Vagina (tissue), 2 donors: ENCODE measurements at regions not wholly inside any gene's neighbourhood (a gene's known extent, or its start where the extent isn't known, plus 50 kb on each side); places are given as distances from the start of the nearest gene placed in this dataset.

Experiments used
- DNase-seq, 2 donors: peaks; one replicate each; pipeline ENCODE4 v3.0.0-alpha.2; 2017; ENCODE audit errors: extremely low spot score in 2 of 2
- H3K27ac ChIP-seq: fragments of 200-600 bp; sonication (generic); one replicate; pipeline ENCODE4 v1.5.1; 2019
- H3K27me3 ChIP-seq: fragments of 200-600 bp; sonication (generic); one replicate; pipeline ENCODE4 v1.5.1; 2019
- H3K36me3 ChIP-seq, 2 donors: fragments of 200-600 bp; sonication (generic); one replicate each; pipeline ENCODE4 v1.5.1; 2017 to 2019
- H3K4me1 ChIP-seq: fragments of 200-600 bp; sonication (generic); one replicate; pipeline ENCODE4 v1.5.1; 2019
- H3K4me3 ChIP-seq, 2 donors: fragments of 200-600 bp; sonication (generic); 1 replicate in 1 of 2; 2 replicates in 1 of 2; pipeline ENCODE4 v1.5.1; 2016 to 2019
- H3K9me3 ChIP-seq: fragments of 200-600 bp; sonication (generic); one replicate; pipeline ENCODE4 v1.5.1; 2019
- POLR2A ChIP-seq, 2 donors: fragments of 450-650 bp; IDR thresholded peaks; one replicate each; pipeline ENCODE4 v1.6.1; 2017; ENCODE audit warnings: antibody characterized with exemption in 2 of 2, mild to moderate bottlenecking in 2 of 2, moderate library complexity in 2 of 2
- POLR2AphosphoS5 ChIP-seq, 2 donors: sonication (generic); formaldehyde crosslinking; IDR thresholded peaks; one replicate each; pipeline ENCODE4 v1.9.0; 2017; ENCODE audit warnings: antibody characterized with exemption in 2 of 2, mild to moderate bottlenecking in 2 of 2, low read depth in 1 of 2; ENCODE audit not compliant: insufficient read depth in 1 of 2
- intact Hi-C: fragments of 100-400 bp; cut with DNase I; formaldehyde crosslinking; loops from one replicate; pipeline ENCODE4 v1.15.1; 2023
- TF ChIP-seq, protein P1 (sequence below), 3 experiments: fragments of 450-650 bp in 2 of 3; fragments of 200-600 bp in 1 of 3; sonication (generic) in 1 of 3; IDR thresholded peaks; one replicate each; pipeline ENCODE4 v1.5.1; 2017 to 2019; ENCODE audit warnings: antibody characterized with exemption in 3 of 3, mild to moderate bottlenecking in 2 of 3, moderate library complexity in 2 of 3

DNA sequence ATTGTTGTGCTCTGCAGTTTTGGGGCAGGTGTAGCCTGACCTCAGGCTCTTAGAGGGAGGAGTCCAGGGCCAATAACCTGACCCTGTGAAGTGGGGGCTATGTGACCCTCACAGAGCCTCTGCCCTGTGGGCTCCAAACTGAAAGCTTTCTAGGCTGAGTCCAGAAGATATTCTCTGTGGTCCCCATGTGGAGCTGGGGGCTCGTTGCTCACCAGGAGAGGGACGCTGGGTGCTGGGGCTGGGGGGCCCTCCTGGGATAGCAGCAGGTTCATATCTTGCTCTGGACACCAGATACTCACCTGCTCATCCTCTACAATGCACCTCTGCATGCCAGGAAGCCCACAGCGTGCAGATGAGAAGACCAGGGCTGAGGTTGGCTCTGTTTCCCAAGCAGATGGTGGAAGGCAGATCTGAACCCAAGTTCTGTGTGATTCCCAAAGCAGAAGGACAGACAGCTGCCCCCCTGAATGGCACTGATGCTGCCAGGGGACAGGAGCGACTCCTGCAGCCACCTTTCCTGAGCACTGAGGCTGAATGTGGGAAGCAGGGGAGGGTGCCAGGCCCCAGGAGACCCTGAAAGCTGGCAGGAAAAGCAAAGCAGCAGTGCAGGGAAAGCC, 1022.0 kb downstream of the TBC1D22A start:
- intact Hi-C loops, result no loop called here
- Histone ChIP-seq H3K9me3 (no peaks in the 10 kb centered on the region), H3K27ac (no peak overlapping the region), H3K27me3 (no peaks in the 10 kb centered on the region), H3K4me3 (no peak overlapping the region), H3K36me3 (no peaks in the 10 kb centered on the region), H3K4me1 (no peaks in the 10 kb centered on the region)
- DNase-seq, result peak; percentile 25 to 56
- TF ChIP-seq POLR2A (IDR thresholded peaks at IDR 0.05) (no peak), POLR2AphosphoS5 (IDR thresholded peaks at IDR 0.05; ENCODE audit: insufficient read depth in 1 of 2, low read depth in 1 of 2) (no peak)
- TF ChIP-seq, protein P1, sequence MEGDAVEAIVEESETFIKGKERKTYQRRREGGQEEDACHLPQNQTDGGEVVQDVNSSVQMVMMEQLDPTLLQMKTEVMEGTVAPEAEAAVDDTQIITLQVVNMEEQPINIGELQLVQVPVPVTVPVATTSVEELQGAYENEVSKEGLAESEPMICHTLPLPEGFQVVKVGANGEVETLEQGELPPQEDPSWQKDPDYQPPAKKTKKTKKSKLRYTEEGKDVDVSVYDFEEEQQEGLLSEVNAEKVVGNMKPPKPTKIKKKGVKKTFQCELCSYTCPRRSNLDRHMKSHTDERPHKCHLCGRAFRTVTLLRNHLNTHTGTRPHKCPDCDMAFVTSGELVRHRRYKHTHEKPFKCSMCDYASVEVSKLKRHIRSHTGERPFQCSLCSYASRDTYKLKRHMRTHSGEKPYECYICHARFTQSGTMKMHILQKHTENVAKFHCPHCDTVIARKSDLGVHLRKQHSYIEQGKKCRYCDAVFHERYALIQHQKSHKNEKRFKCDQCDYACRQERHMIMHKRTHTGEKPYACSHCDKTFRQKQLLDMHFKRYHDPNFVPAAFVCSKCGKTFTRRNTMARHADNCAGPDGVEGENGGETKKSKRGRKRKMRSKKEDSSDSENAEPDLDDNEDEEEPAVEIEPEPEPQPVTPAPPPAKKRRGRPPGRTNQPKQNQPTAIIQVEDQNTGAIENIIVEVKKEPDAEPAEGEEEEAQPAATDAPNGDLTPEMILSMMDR (IDR thresholded peaks at IDR 0.05), result no peak

DNA sequence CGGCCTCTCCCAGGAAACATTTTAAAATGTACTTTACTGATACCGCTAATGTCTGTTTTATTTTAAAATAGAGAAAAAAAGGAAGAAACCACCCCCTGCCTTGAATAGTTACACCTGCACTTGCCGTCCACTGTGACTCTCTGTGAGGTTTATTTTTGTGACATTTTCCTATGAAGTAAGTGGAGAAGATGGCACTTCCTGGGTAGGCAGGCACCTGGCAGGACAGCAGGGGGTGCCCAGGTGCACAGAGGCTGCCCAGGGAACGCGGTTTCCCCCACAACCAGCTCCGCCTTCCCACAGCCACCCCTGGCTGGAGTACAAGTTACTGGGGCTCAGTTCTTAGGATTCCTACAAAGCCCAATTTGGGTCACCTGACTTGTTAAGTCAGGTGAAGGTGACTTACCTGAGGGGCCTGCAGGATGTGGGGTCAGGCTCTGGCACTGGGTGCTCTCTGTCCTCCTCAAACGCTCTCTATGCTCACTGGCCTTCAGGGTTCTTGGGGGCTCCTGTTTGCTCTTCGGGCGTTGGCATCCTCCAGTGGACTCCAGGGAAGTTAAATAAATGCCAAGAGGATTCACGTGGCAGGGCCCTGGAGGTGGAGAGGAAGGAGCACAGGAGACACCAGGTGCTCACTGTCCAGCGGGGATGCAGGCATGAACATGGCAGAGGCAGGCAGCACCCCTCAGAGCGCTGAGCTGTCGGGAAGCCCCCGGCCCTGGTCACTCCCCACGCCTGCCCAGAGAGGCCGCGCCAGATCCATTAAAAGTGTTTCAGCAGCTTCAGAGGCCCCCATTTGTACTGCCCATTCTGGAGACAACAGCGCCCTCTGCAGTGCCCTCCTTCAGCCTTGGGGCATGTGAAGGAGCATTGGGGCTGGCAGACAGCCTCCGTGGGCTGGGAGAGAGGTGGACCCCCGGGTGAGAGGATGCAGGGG, 1021.2 kb downstream of the TBC1D22A start:
- H3K4me1 ChIP-seq, result no peaks in the 10 kb centered on the region
- no peaks in the 10 kb centered on the region for H3K9me3 ChIP-seq
- no peak overlapping the region for H3K4me3 ChIP-seq
- no peak for TF ChIP-seq POLR2AphosphoS5 (IDR thresholded peaks at IDR 0.05; ENCODE audit: insufficient read depth in 1 of 2, low read depth in 1 of 2)
- H3K27ac ChIP-seq, result no peak overlapping the region
- DNase-seq, result peak; percentile 70 to 87
- intact Hi-C loops, result no loop called here
- no peaks in the 10 kb centered on the region for H3K36me3 ChIP-seq
- H3K27me3 ChIP-seq, result no peaks in the 10 kb centered on the region

DNA sequence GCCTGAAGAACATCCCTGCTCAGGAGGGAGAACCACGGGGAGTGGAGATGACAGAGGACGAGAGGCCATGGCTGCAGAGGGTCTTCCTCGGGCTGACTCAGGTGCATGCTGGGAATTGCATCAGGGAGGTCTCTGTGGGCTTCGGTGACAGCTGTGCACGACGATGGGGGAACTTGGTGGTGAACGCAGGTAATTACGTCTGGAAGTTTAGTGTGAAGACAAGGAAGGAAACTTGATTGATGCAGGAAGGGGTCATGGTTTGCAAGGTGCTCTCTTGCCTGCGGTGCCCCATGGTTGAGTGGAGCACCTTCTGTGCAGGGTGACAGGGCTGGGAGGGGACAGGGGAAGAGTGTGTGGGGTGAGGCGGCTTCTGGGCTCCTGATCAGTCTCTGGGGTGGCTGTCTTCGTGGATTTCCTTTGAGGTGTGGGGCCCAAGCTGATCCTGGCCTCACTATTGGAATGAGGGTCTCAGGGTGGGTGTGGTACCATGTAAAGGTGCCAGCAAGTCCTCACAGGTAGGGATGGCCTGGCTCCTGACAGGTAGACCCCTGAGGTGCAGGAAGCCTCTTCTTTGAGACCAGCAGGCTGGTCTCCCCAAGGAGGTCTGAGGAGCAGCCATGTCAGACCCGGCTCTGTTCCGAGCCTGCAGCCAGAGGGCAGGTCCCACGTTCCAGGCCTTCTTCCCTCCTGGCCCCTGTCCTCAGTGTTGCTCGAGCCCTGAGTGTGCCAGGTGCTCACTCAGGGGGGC, 1020.1 kb downstream of the TBC1D22A start:
- intact Hi-C loops, result no loop called here
- no peaks in the 10 kb centered on the region for H3K27me3 ChIP-seq
- H3K4me3 ChIP-seq, result no peak overlapping the region
- no peak overlapping the region for H3K27ac ChIP-seq
- no peaks in the 10 kb centered on the region for H3K36me3 ChIP-seq
- DNase-seq, result peak; percentile 72 to 93
- H3K4me1 ChIP-seq, result no peaks in the 10 kb centered on the region
- no peaks in the 10 kb centered on the region for H3K9me3 ChIP-seq
- TF ChIP-seq POLR2AphosphoS5 (IDR thresholded peaks at IDR 0.05; ENCODE audit: insufficient read depth in 1 of 2, low read depth in 1 of 2), result no peak
- TF ChIP-seq, protein P1 (IDR thresholded peaks at IDR 0.05), result no peak
- TF ChIP-seq POLR2A (IDR thresholded peaks at IDR 0.05), result no peak

DNA sequence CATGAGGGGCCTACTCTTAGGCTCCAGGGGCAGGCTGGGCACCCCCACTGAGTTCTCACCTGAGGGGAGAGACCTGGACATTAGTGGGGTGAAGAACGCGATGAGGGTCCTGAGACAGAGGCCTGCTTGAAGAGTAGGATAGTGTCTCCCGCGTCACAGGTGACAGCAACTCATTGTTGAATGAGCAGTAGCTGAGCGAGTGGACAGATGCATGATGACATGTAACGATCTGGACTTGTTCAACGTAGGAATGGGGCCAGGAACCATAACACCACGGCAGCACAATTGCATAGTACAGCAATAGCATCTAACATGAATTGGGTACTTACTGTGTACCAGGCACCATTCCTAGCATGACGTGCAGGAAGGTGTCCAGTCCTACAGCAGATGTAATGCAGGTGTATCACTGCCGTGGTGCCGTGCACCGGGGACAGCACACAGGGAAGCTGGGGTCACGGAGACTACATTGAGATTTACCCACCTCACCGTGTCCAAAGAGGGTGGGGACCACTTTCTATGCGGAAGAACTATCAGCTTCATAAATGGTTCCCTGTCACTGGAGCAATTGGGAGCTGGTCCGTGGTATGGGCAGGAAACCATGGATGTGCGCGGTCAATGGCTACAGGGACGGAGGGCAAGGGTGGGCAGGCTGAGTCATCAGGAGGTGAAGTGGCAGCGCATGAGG, 1019.1 kb downstream of the TBC1D22A start:
- no peak for TF ChIP-seq POLR2AphosphoS5 (IDR thresholded peaks at IDR 0.05; ENCODE audit: insufficient read depth in 1 of 2, low read depth in 1 of 2)
- TF ChIP-seq POLR2A (IDR thresholded peaks at IDR 0.05), result no peak
- TF ChIP-seq, protein P1 (IDR thresholded peaks at IDR 0.05), result no peak
- DNase-seq, result peak in 1 of 2 donors; percentile 62
- Histone ChIP-seq H3K27me3 (no peaks in the 10 kb centered on the region), H3K4me3 (no peak overlapping the region), H3K27ac (no peak overlapping the region), H3K9me3 (no peaks in the 10 kb centered on the region), H3K36me3 (no peaks in the 10 kb centered on the region), H3K4me1 (no peaks in the 10 kb centered on the region)
- intact Hi-C loops, result no loop called here

DNA sequence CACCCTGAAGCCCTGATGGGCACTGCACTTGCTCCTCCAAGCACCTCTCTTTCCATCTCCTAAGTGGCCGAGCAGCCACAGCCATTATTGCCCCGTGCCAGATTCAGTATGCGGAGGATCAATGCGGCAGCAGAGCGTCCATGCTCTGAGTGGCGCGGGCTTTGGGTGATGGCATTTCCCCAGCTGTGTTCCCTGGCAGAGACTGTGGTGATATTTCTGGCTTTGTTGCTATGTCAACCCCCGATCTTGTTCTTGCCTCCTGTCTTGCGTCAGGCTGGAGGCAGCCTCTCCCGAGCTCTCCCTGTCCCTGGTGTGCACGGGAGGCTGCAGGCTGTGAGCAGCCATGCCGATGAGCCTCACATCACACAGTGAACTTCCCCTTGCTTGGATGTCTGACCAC, 1018.6 kb downstream of the TBC1D22A start:
- no peaks in the 10 kb centered on the region for H3K27me3 ChIP-seq
- no peak for TF ChIP-seq POLR2AphosphoS5 (IDR thresholded peaks at IDR 0.05; ENCODE audit: insufficient read depth in 1 of 2, low read depth in 1 of 2)
- no peak for TF ChIP-seq POLR2A (IDR thresholded peaks at IDR 0.05)
- TF ChIP-seq, protein P1 (IDR thresholded peaks at IDR 0.05), result no peak
- no peaks in the 10 kb centered on the region for H3K36me3 ChIP-seq
- intact Hi-C loops, result no loop called here
- H3K4me1 ChIP-seq, result no peaks in the 10 kb centered on the region
- no peak overlapping the region for H3K4me3 ChIP-seq
- H3K9me3 ChIP-seq, result no peaks in the 10 kb centered on the region
- H3K27ac ChIP-seq, result no peak overlapping the region
- peak in 1 of 2 donors; percentile 62 for DNase-seq
